GM12878 (cell line): ENCODE measurements at regions not wholly inside any gene's neighbourhood (a gene's known extent, or its start where the extent isn't known, plus 50 kb on each side); places are given as distances from the start of the nearest gene placed in this dataset.

Experiments
- ATAC-seq: fragments of 200-7000 bp; cut with Tn5 transposase; 3 replicates; pipeline ENCODE4 v1.9.1; 2020; ENCODE audit warnings: mild to moderate bottlenecking, moderate library complexity
- BruUV-seq: library from RNA; stranded (reverse); fragments of 400-500 nt; replicated peaks from 2 replicates; lab custom pipeline; 2021; lab: Mats Ljungman, UMichigan
- CTCF ChIA-PET: fragments of 300-600 bp; sonication (Branson Sonifier 250); formaldehyde crosslinking; extraction: SDS; loops from one replicate; lab custom pipeline; 2021; ENCODE audit warnings: inconsistent platforms; lab: Yijun Ruan, JAX
- POLR2A ChIA-PET: fragments of 350-600 bp; formaldehyde crosslinking; extraction: SDS; loops from one replicate; lab custom pipeline; 2021; ENCODE audit warnings: inconsistent platforms; lab: Charles Lee
- RAD21 ChIA-PET: fragments of 300-600 bp; sonication (Branson Sonifier 250); formaldehyde crosslinking; loops from one replicate; lab custom pipeline; 2023; ENCODE audit warnings: antibody characterized with exemption; ENCODE audit not compliant: unreplicated experiment; lab: Charles Lee
- SMC1A ChIA-PET: fragments of 300-600 bp; sonication (Branson Sonifier 250); formaldehyde crosslinking; loops from one replicate; lab custom pipeline; 2023; ENCODE audit not compliant: unreplicated experiment, uncharacterized antibody; lab: Charles Lee
- DNase-seq: peaks from one replicate; pipeline ENCODE4 v3.0.0-alpha.2; 2011; ENCODE audit warnings: low read depth, low spot score
- FAIRE-seq: peaks from 3 replicates; lab custom pipeline; 2011; peaks lifted over from hg19 to GRCh38; lab: Jason Lieb, UNC
- H2AFZ ChIP-seq: 2 replicates; pipeline ENCODE4 v1.6.0; 2011; ENCODE audit warnings: low read depth, low read length, control low read depth; ENCODE audit not compliant: control insufficient read depth
- H3K27ac ChIP-seq: 2 replicates; pipeline ENCODE4 v1.5.1; 2011; ENCODE audit warnings: control low read depth; ENCODE audit not compliant: control insufficient read depth, insufficient read depth
- H3K27me3 ChIP-seq, 2 experiments: replicated peaks in 1 of 2; 2 replicates each; pipeline versions ENCODE4 v1.6.0 to v1.6.1; 2011; ENCODE audit warnings: low read length in 1 of 2; ENCODE audit not compliant: control insufficient read depth in 2 of 2, insufficient read depth in 2 of 2
- H3K36me3 ChIP-seq, 2 experiments: 2 replicates each; pipeline ENCODE4 v1.5.1; 2011; ENCODE audit warnings: low read length in 1 of 2; ENCODE audit not compliant: control insufficient read depth in 2 of 2, insufficient read depth in 2 of 2
- H3K4me1 ChIP-seq: 2 replicates; pipeline ENCODE4 v1.6.1; 2011; ENCODE audit warnings: mild to moderate bottlenecking, low read length, moderate library complexity, mixed read lengths; ENCODE audit not compliant: control insufficient read depth, insufficient read depth
- H3K4me2 ChIP-seq: 2 replicates; pipeline ENCODE4 v1.6.0; 2011; ENCODE audit warnings: control low read depth; ENCODE audit not compliant: control insufficient read depth, insufficient read depth
- H3K4me3 ChIP-seq: fragments of 200-600 bp; sonication (generic); 2 replicates; pipeline ENCODE4 v1.5.1; 2016
- H3K79me2 ChIP-seq: 2 replicates; pipeline ENCODE4 v1.6.0; 2011; ENCODE audit warnings: low read length; ENCODE audit not compliant: control insufficient read depth, insufficient read depth
- H3K9ac ChIP-seq: 2 replicates; pipeline ENCODE4 v1.8.0; 2011; ENCODE audit warnings: low read length, control low read depth, mixed read lengths; ENCODE audit not compliant: control insufficient read depth, insufficient read depth
- H3K9me3 ChIP-seq: replicated peaks from 3 replicates; pipeline ENCODE4 v1.5.1; 2011; ENCODE audit warnings: mild to moderate bottlenecking, low read length; ENCODE audit not compliant: control insufficient read depth, insufficient read depth
- H4K20me1 ChIP-seq: 2 replicates; pipeline ENCODE4 v1.6.0; 2011; ENCODE audit not compliant: control insufficient read depth, insufficient read depth
- CREB1 ChIP-seq: IDR thresholded peaks from 2 replicates; pipeline ENCODE4 v1.6.1; 2012; ENCODE audit warnings: low read depth, mild to moderate bottlenecking, inconsistent platforms
- ETV6 ChIP-seq, 2 experiments: fragments of 450-650 bp in 1 of 2; IDR thresholded peaks in 1 of 2; conservative IDR thresholded peaks in 1 of 2; 2 replicates each; pipeline ENCODE4 v1.6.1; 2014; ENCODE audit warnings: antibody characterized with exemption in 1 of 2, borderline replicate concordance in 1 of 2, low read depth in 1 of 2, mild to moderate bottlenecking in 1 of 2, moderate library complexity in 1 of 2
- MLLT1 ChIP-seq: fragments of 450-650 bp; IDR thresholded peaks from 2 replicates; pipeline ENCODE4 v1.6.1; 2016; ENCODE audit warnings: mild to moderate bottlenecking
- PRDM15 ChIP-seq: fragments of 450-650 bp; formaldehyde crosslinking; IDR thresholded peaks from 2 replicates; pipeline ENCODE4 v1.4.0; 2020; ENCODE audit warnings: mild to moderate bottlenecking, moderate library complexity
- RAD21 ChIP-seq: IDR thresholded peaks from 2 replicates; pipeline ENCODE4 v1.6.1; 2011; ENCODE audit warnings: mild to moderate bottlenecking, low read depth, low read length, moderate library complexity; ENCODE audit not compliant: insufficient read depth
- RUNX3 ChIP-seq: IDR thresholded peaks from 2 replicates; pipeline ENCODE4 v1.6.1; 2012; ENCODE audit warnings: low read length, inconsistent platforms
- TCF7 ChIP-seq: IDR thresholded peaks from 2 replicates; pipeline ENCODE4 v1.6.1; 2014; ENCODE audit warnings: antibody characterized with exemption, borderline replicate concordance
- WGBS: methylation state at CpG from one replicate; pipeline ENCODE4 v1.1.6; 2016; ENCODE audit warnings: low lambda C conversion rate; ENCODE audit not compliant: insufficient replicate concordance, insufficient coverage; ENCODE audit errors: missing lambda C conversion rate; 5-methylcytosine and 5-hydroxymethylcytosine counted together
- in situ Hi-C: fragments of 300-500 bp; cut with MboI; formaldehyde crosslinking; loops from 9 replicates; pipeline ENCODE4 v1.14.3; 2018; ENCODE audit warnings: mixed read lengths
- intact Hi-C: fragments of 100-400 bp; cut with micrococcal nuclease; formaldehyde crosslinking; loops from one replicate; pipeline ENCODE4 v1.14.2; 2022; ENCODE audit not compliant: unreplicated experiment
- TF ChIP-seq, protein P1 (sequence below): IDR thresholded peaks from 2 replicates; pipeline ENCODE4 v1.6.1; 2012; ENCODE audit warnings: mild to moderate bottlenecking, low read depth, low read length
- TF ChIP-seq, protein P2 (sequence below): fragments of 450-650 bp; IDR thresholded peaks from 2 replicates; pipeline ENCODE4 v1.6.1; 2016; ENCODE audit warnings: mild to moderate bottlenecking
- TF ChIP-seq, protein P3 (sequence below): fragments of 450-650 bp; IDR thresholded peaks from 2 replicates; pipeline ENCODE4 v1.6.1; 2017; ENCODE audit warnings: borderline replicate concordance

GRCh38 chr22:49424893-49425270 is 402.8 kb downstream of the BRD1 start:
- WGBS = 36% methylated on average over 10 of the region's 10 CpGs
- H3K4me2 ChIP-seq = no peak overlapping the region
- ChIA-PET POLR2A (no interaction called here), SMC1A (no interaction called here), CTCF (no interaction called here), RAD21 (no interaction called here)
- BruUV-seq = no TSS peak
- ATAC-seq (no peak), DNase-seq (no peak), FAIRE-seq (no peak)
- H3K4me3 ChIP-seq = no peak overlapping the region
- H2AFZ ChIP-seq = no peak overlapping the region
- in situ Hi-C loops = no loop called here
- no peak overlapping the region for H3K9ac ChIP-seq
- no peak overlapping the region for H3K27ac ChIP-seq
- H3K27me3 ChIP-seq = no peaks in the 10 kb centered on the region
- intact Hi-C loops = no loop called here
- no peaks in the 10 kb centered on the region for H4K20me1 ChIP-seq
- TF ChIP-seq, protein P1, sequence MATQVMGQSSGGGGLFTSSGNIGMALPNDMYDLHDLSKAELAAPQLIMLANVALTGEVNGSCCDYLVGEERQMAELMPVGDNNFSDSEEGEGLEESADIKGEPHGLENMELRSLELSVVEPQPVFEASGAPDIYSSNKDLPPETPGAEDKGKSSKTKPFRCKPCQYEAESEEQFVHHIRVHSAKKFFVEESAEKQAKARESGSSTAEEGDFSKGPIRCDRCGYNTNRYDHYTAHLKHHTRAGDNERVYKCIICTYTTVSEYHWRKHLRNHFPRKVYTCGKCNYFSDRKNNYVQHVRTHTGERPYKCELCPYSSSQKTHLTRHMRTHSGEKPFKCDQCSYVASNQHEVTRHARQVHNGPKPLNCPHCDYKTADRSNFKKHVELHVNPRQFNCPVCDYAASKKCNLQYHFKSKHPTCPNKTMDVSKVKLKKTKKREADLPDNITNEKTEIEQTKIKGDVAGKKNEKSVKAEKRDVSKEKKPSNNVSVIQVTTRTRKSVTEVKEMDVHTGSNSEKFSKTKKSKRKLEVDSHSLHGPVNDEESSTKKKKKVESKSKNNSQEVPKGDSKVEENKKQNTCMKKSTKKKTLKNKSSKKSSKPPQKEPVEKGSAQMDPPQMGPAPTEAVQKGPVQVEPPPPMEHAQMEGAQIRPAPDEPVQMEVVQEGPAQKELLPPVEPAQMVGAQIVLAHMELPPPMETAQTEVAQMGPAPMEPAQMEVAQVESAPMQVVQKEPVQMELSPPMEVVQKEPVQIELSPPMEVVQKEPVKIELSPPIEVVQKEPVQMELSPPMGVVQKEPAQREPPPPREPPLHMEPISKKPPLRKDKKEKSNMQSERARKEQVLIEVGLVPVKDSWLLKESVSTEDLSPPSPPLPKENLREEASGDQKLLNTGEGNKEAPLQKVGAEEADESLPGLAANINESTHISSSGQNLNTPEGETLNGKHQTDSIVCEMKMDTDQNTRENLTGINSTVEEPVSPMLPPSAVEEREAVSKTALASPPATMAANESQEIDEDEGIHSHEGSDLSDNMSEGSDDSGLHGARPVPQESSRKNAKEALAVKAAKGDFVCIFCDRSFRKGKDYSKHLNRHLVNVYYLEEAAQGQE = no peak
- TF ChIP-seq RAD21 (no peak), RUNX3 (no peak), CREB1 (no peak), MLLT1 (no peak), TCF7 (no peak), ETV6 (conservative IDR thresholded peaks at IDR 0.05 in 1 of 2, IDR thresholded peaks at IDR 0.05 in 1 of 2; ENCODE audit: borderline replicate concordance in 1 of 2, low read depth in 1 of 2) (no peak), PRDM15 (CRISPR knock-in tag) (no peak)
- TF ChIP-seq, protein P2, sequence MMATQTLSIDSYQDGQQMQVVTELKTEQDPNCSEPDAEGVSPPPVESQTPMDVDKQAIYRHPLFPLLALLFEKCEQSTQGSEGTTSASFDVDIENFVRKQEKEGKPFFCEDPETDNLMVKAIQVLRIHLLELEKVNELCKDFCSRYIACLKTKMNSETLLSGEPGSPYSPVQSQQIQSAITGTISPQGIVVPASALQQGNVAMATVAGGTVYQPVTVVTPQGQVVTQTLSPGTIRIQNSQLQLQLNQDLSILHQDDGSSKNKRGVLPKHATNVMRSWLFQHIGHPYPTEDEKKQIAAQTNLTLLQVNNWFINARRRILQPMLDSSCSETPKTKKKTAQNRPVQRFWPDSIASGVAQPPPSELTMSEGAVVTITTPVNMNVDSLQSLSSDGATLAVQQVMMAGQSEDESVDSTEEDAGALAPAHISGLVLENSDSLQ = no peak
- TF ChIP-seq, protein P3, sequence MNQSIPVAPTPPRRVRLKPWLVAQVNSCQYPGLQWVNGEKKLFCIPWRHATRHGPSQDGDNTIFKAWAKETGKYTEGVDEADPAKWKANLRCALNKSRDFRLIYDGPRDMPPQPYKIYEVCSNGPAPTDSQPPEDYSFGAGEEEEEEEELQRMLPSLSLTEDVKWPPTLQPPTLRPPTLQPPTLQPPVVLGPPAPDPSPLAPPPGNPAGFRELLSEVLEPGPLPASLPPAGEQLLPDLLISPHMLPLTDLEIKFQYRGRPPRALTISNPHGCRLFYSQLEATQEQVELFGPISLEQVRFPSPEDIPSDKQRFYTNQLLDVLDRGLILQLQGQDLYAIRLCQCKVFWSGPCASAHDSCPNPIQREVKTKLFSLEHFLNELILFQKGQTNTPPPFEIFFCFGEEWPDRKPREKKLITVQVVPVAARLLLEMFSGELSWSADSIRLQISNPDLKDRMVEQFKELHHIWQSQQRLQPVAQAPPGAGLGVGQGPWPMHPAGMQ = no peak
- H3K79me2 ChIP-seq = no peaks in the 10 kb centered on the region
- no peaks in the 10 kb centered on the region for H3K4me1 ChIP-seq
- H3K36me3 ChIP-seq = no peaks in the 10 kb centered on the region
- no peaks in the 10 kb centered on the region for H3K9me3 ChIP-seq
